ENCODE measurements at regions not wholly inside any gene's neighbourhood (a gene's known extent, or its start where the extent isn't known, plus 50 kb on each side); places are given as distances from the start of the nearest gene placed in this dataset.

GRCh38 chr3:193941486-193941885 is 194.5 kb upstream of the HES1 start:
- Histone ChIP-seq H3K27me3 (replicated peaks in 1 of 4; ENCODE audit: control insufficient read depth in 3 of 4, extremely low read depth in 1 of 4, insufficient read depth in 3 of 4, low read length in 3 of 4) (peaks cover 0 to 2% (median 0%) of the 10 kb centered on the region in 4 experiments; a peak in 3 of 7 replicates), H3K36me3 (ENCODE audit: control insufficient read depth in 2 of 4, insufficient read depth in 4 of 4, low read length in 3 of 4) (no peaks in the 10 kb centered on the region), H3K23ac (ENCODE audit: insufficient read length) (no peak overlapping the region), H3K4me3 (ENCODE audit: extremely low read depth in 1 of 4, insufficient read depth in 2 of 4, low read depth in 3 of 4, low read length in 4 of 4) (no peak overlapping the region), H2AK5ac (ENCODE audit: low read depth, low read length) (0 out of 2 replicates have a peak overlapping the region, but pooled peaks have one; percentile 2), H4K5ac (ENCODE audit: insufficient read length, low read depth, low read length) (no peak overlapping the region), H2BK20ac (ENCODE audit: low read length) (peak overlapping the region; percentile 16; the same call in 1 of the 2 replicates), H3K18ac (ENCODE audit: extremely low read depth, low read length) (no peak overlapping the region; the same call in 1 of the 2 replicates), H3K4me1 (replicated peaks in 1 of 4; ENCODE audit: control insufficient read depth in 3 of 4, insufficient read depth in 4 of 4, low read length in 3 of 4) (peaks cover 15 to 37% (median 28%) of the 10 kb centered on the region in 4 experiments), H2AFZ (ENCODE audit: low read length) (no peak overlapping the region), H3K23me2 (ENCODE audit: low read depth, low read length) (no peaks in the 10 kb centered on the region), H3K56ac (replicated peaks; ENCODE audit: insufficient read length, low read depth, low read length) (no peak overlapping the region), H4K8ac (ENCODE audit: extremely low read depth, insufficient read depth, low read length) (no peak overlapping the region), H3K9me3 (ENCODE audit: insufficient read depth in 2 of 2, low read depth in 1 of 2, low read length in 1 of 2) (no peaks in the 10 kb centered on the region), H3K9ac (replicated peaks in 1 of 4; ENCODE audit: extremely low read depth in 1 of 4, low read depth in 3 of 4, low read length in 3 of 4) (no peak overlapping the region), H3K4me2 (ENCODE audit: insufficient read depth in 1 of 2, low read depth in 2 of 2, low read length in 2 of 2) (no peak overlapping the region), H2BK15ac (ENCODE audit: low read length) (peak overlapping the region; percentile 46; the same call in 1 of the 2 replicates), H4K91ac (replicated peaks; ENCODE audit: insufficient read length, low read length) (no peak overlapping the region), H3K79me1 (ENCODE audit: low read depth, low read length) (no peaks in the 10 kb centered on the region), H3K79me2 (ENCODE audit: control insufficient read depth in 1 of 2, insufficient read depth in 2 of 2, low read length in 2 of 2) (no peaks in the 10 kb centered on the region), H3K4ac (replicated peaks; ENCODE audit: insufficient read length, low read depth, low read length) (no peak overlapping the region), H4K20me1 (replicated peaks in 1 of 2; ENCODE audit: control insufficient read depth in 1 of 2, insufficient read depth in 2 of 2, low read length in 2 of 2) (no peaks in the 10 kb centered on the region), H2BK120ac (replicated peaks; ENCODE audit: low read depth, low read length) (no peak overlapping the region), H2BK12ac (ENCODE audit: low read depth, low read length) (peak overlapping the region; percentile 21; the same call in 1 of the 2 replicates), H3K14ac (ENCODE audit: insufficient read length) (no peak overlapping the region), H3K27ac (ENCODE audit: low read depth, low read length) (no peak overlapping the region), H2BK5ac (ENCODE audit: low read depth, low read length) (peak overlapping the region; percentile 62; the same call in 1 of the 2 replicates)
- CTCF ChIA-PET (ENCODE audit: partially characterized antibody) = interaction anchor here (0.8 to 1.8 kb wide), 3 partner anchors 12 to 115 kb away, joined by 3 to 5 read pairs (median 3); no protein-coding TSS in a partner anchor
- DNase-seq (ENCODE audit: low read depth in 1 of 2, low spot score in 2 of 2) (no peak), FAIRE-seq (no peak)
- POLR2A ChIA-PET (ENCODE audit: partially characterized antibody) = no interaction called here
- TF ChIP-seq HDAC2 (IDR thresholded peaks at IDR 0.05; ENCODE audit: borderline replicate concordance in 1 of 2, low read depth in 2 of 2, low read length in 2 of 2) = no peak
- no peak for TF ChIP-seq RAD21 (IDR thresholded peaks at IDR 0.05 in 1 of 2, conservative IDR thresholded peaks at IDR 0.05 in 1 of 2; ENCODE audit: low read depth in 2 of 2, low read length in 2 of 2)
- no peak for TF ChIP-seq SUZ12 (IDR thresholded peaks at IDR 0.05; ENCODE audit: low read length)
- TF ChIP-seq CHD1 (IDR thresholded peaks at IDR 0.05; ENCODE audit: low read depth, low read length) = no peak
- TF ChIP-seq CEBPB (IDR thresholded peaks at IDR 0.05; ENCODE audit: low read depth, low read length) = no peak
- WGBS, 2 experiments (ENCODE audit: extremely low coverage in 1 of 2, insufficient coverage in 1 of 2, insufficient read length in 1 of 2, insufficient replicate concordance in 2 of 2, low coverage in 1 of 2, low lambda C conversion rate in 2 of 2, missing lambda C conversion rate in 1 of 2) = 84% methylated on average over 10 of the region's 10 CpGs; no CpG with 5 or more reads in 1 of the 2 experiments

Data from H1 (cell line).